Large intestine (tissue), 3 donors: ENCODE measurements at regions not wholly inside any gene's neighbourhood (a gene's known extent, or its start where the extent isn't known, plus 50 kb on each side); places are given as distances from the start of the nearest gene placed in this dataset.

Source experiments
- DNase-seq, 2 donors: peaks; one replicate each; pipeline versions ENCODE4 v3.0.0 to v3.0.0-alpha.2; 2013
- H3K27ac ChIP-seq: one replicate; pipeline ENCODE4 v1.5.1; 2013; ENCODE audit warnings: low read length
- H3K27me3 ChIP-seq: 2 replicates; pipeline ENCODE4 v1.6.1; 2013; ENCODE audit warnings: low read length; ENCODE audit not compliant: control insufficient read depth, insufficient read depth
- H3K36me3 ChIP-seq: 2 replicates; pipeline ENCODE4 v1.6.1; 2013; ENCODE audit warnings: low read length; ENCODE audit not compliant: control insufficient read depth, insufficient read depth
- H3K4me1 ChIP-seq: one replicate; pipeline ENCODE4 v1.6.1; 2013; ENCODE audit warnings: low read length; ENCODE audit not compliant: control insufficient read depth, insufficient read depth
- H3K4me3 ChIP-seq: one replicate; pipeline ENCODE4 v1.5.1; 2013; ENCODE audit warnings: low read length
- H3K9me3 ChIP-seq: one replicate; pipeline ENCODE4 v1.6.1; 2013; ENCODE audit warnings: mild to moderate bottlenecking, low read depth, low read length, moderate library complexity; ENCODE audit not compliant: control insufficient read depth
- WGBS: methylation state at CpG from one replicate; pipeline ENCODE4 v1.1.5; 2013; ENCODE audit warnings: low lambda C conversion rate; ENCODE audit not compliant: insufficient coverage; 5-methylcytosine and 5-hydroxymethylcytosine counted together

DNA sequence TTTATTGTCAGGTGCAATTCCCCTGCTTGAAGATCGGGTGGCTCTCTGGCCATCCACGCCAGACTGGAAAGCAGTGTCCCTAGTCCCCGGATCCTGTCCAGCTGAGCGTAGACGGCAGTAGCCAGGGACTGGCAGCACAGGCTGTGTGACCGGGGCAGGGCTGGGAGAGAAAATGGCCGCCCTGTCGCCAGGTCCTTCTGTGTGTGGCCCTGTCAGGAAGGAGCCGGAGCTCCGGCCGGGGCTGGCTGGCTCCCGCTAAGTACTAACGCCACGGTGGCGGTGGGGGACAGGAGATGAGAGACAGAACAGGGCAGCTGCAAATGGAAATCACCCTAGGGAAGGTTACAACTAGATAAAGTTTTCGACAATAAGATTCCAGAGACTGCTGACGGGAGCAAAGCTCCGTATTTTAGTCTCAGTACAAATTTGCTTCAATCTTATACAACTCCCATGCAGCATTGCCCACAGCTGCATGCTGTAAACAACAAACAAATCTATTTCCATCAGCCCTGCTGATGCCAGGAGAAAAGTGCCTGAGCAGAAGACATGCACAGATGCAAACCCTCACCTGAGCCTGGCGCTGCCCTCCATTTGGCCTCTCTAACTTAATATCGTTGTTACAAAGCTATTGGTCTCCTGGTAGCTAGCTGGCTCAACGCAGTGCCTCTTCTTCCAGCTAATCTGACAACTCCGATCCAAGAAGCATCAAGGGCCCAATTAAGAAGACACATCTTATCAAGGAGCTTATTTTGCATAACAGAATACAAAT, 253.0 kb downstream of the TSHZ3 start:
- WGBS = 80% methylated on average over 1 of the region's 22 CpGs
- H3K9me3 ChIP-seq = no peaks in the 10 kb centered on the region
- no peaks in the 10 kb centered on the region for H3K27me3 ChIP-seq

DNA sequence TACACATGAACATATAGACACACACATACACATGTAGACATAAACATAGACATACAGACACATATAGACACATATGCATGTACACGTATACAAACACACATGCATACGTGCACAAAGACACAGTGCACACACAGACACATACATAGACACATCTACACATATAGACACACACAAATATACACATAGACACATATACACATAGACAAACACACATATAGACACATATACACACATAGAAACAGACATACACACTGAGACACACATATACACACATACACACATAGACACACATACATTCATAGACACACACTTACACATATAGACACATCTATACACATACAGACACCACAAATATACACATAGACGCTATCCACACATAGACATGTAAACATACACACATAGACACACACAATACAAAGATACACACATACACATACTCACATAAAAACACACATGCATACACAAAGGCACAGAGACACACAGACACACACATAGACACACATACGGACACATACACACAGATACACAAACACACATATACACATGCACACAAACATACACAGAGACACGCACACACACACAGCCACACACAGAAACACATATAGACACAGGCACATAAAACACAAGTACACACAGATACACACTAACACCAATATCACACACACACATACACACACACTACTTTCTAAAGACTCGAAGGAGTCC, 254.0 kb downstream of the TSHZ3 start:
- H3K4me1 ChIP-seq = no peaks in the 10 kb centered on the region
- no peak for DNase-seq
- no peak overlapping the region for H3K4me3 ChIP-seq
- no peaks in the 10 kb centered on the region for H3K27me3 ChIP-seq
- H3K36me3 ChIP-seq = no peaks in the 10 kb centered on the region
- no CpG with 5 or more reads among the region's 6 CpGs for WGBS
- H3K9me3 ChIP-seq = no peaks in the 10 kb centered on the region
- no peak overlapping the region for H3K27ac ChIP-seq

More for the DNA sequence above, 253.0 kb downstream of the TSHZ3 start:
- no peaks in the 10 kb centered on the region for H3K36me3 ChIP-seq
- H3K27ac ChIP-seq = no peak overlapping the region
- no peak for DNase-seq
- no peak overlapping the region for H3K4me3 ChIP-seq
- no peaks in the 10 kb centered on the region for H3K4me1 ChIP-seq

DNA sequence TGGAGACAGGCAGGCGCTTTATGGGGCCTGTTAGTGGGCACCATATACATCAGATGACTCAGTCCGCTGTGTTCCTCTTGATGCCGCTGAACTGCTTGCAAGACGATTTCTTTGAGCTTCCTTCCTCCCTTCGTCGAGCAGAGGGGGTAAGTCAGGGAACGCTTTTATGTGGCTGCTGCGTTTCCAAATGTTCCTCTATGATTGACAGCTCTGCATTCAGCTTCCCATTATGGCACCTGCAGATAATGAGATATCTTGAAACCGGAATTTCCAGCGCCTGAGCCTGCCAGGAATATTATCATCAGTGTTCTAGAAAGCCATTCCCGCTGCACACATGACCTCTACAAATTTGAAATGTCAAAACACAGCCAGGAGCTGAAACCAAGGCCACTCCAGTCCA, 257.0 kb downstream of the TSHZ3 start:
- Histone ChIP-seq H3K27ac (no peak overlapping the region), H3K27me3 (no peaks in the 10 kb centered on the region), H3K4me3 (no peak overlapping the region), H3K36me3 (no peaks in the 10 kb centered on the region), H3K4me1 (no peaks in the 10 kb centered on the region), H3K9me3 (no peaks in the 10 kb centered on the region)
- no peak for DNase-seq
- WGBS = 20% methylated on average over 1 of the region's 11 CpGs

DNA sequence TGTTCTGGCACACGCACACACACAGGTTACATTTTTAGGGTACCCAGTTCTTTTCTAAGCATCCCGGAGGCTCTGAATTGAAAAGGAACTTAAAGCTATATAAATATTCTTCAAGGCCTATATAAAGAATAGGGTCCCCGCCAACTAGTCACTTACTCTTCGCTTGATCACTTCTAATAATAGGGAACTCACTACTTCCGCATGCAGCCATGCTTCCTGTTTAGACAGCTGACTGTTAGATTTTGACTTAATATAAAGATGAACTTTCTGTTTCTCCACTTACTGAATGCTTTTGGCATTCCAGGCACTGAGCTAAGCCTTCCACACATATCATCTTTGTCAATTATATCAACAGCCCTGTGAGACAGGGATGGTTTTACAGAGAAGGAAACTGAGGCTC, 259.6 kb downstream of the TSHZ3 start:
- Histone ChIP-seq H3K36me3 (no peaks in the 10 kb centered on the region), H3K4me3 (no peak overlapping the region), H3K27me3 (no peaks in the 10 kb centered on the region), H3K9me3 (no peaks in the 10 kb centered on the region), H3K4me1 (no peaks in the 10 kb centered on the region), H3K27ac (no peak overlapping the region)
- DNase-seq = no peak
- 100% methylated on average over 2 of the region's 5 CpGs for WGBS

DNA sequence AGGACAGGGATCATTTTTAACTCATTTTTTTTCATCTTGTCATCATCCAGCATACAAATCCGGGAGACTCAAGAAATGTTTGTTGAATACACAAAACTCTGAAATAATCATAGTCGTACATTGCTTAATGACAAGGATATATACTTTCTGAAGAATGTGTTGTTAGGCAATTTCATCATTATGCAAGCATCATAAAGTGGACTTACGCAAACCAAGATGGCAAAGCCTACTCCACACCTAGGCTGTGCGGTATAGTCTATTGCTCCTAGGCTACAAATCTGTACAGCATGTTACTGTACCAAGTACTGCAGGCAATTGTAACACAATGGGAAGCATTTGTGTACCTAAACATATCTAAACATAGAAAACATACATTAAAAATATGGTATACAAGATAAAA, 264.1 kb downstream of the TSHZ3 start:
- DNase-seq = no peak
- Histone ChIP-seq H3K27me3 (no peaks in the 10 kb centered on the region), H3K9me3 (no peaks in the 10 kb centered on the region), H3K36me3 (no peaks in the 10 kb centered on the region), H3K27ac (no peak overlapping the region), H3K4me1 (no peaks in the 10 kb centered on the region), H3K4me3 (no peak overlapping the region)
- no CpG with 5 or more reads among the region's 4 CpGs for WGBS

DNA sequence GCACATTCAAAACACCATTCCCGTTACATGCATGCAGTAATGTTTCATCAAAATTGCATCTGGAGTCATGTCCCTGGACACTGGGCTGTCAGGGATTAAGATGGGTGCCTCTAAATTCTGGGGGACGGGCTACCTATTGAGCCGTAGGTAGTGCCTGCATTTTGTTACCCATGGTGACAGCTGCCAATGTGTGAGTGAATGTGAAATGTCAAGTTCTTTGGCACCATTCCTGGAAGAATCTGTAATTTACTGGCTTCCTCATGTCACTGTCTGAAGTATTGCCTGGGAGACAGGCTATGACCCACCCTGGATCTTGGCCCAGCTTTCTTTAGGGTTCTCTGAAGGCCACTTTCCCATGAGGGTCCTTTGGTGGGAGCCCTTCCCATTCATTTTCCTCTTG, 266.1 kb downstream of the TSHZ3 start:
- Histone ChIP-seq H3K36me3 (no peaks in the 10 kb centered on the region), H3K4me1 (no peaks in the 10 kb centered on the region), H3K27me3 (no peaks in the 10 kb centered on the region), H3K4me3 (no peak overlapping the region), H3K9me3 (no peaks in the 10 kb centered on the region), H3K27ac (no peak overlapping the region)
- no peak for DNase-seq
- no CpG with 5 or more reads among the region's 3 CpGs for WGBS

DNA sequence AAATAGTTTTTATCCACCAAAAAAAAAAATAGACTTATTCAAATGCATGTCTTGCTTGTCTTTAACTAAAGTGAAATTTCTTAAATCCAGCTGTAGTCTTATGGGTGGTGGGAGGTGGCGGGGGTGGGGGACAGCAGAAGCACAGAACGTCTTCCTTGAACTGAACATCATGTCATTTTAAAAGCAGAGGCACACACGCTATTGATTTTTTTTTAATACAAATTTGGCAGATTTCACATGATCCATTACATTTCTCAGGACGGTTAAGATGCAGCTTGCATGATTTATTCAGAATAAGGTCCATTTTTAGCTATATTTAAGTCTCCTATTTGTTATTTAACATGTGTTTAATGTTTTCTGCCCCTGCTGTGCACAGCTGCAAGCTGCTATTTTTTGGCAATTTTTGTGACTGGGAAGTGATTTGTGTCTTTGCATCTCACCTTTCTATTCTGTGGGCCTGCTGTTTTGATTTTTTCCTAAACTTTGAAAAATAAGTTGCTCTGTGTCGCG, 274.0 kb downstream of the TSHZ3 start:
- DNase-seq = no peak
- H3K9me3 ChIP-seq = no peaks in the 10 kb centered on the region
- H3K27me3 ChIP-seq = no peaks in the 10 kb centered on the region
- no peak overlapping the region for H3K27ac ChIP-seq
- no peaks in the 10 kb centered on the region for H3K36me3 ChIP-seq
- no peak overlapping the region for H3K4me3 ChIP-seq
- H3K4me1 ChIP-seq = peaks cover 3% of the 10 kb centered on the region
- WGBS = 74% methylated on average over 2 of the region's 6 CpGs

DNA sequence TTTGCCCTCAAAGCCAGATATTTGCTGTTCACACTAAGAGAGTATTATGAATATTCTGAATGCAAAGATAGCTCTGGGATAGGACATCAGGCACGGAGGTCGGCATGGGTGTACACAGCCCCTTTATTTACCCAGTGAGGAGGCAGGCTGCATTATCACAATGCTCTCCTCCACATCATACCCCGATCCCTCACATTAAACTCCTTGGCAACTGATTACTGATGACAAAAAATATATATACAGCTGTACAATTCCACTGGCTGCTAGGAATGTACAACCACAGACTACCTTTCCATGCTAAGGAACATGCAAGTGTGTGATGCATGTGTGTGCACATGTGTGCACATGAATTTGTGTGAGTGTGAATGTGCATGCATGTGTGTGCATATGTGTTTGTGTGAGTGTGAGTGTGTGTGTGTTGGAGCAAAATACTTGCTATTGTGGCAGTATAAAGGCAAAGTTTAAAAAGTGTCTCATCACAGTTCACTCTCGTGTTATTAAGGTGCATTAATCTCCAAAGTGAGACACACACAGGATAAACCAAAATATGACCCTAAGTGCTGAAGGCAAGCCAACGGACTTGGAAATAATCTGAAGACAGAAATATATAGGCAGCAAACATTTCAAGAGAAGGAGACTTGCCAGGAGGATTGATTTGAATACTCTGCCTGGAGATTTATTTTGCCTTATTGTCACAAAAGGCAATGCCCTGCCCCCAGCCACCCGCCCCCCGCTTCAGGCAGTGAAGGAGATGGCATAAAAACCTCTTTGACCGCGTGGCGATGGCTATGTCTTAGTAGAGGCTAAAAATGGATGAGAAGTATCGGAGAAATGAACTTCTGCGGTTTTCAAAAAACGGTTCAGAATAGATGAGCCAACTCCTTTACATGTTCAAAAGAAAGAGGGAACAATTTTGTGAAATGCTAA, 274.8 kb downstream of the TSHZ3 start:
- 64% methylated on average over 7 of the region's 13 CpGs for WGBS
- H3K27ac ChIP-seq = no peak overlapping the region
- DNase-seq = no peak
- H3K36me3 ChIP-seq = no peaks in the 10 kb centered on the region
- no peaks in the 10 kb centered on the region for H3K9me3 ChIP-seq
- peaks cover 3% of the 10 kb centered on the region for H3K4me1 ChIP-seq
- H3K27me3 ChIP-seq = no peaks in the 10 kb centered on the region
- no peak overlapping the region for H3K4me3 ChIP-seq

DNA sequence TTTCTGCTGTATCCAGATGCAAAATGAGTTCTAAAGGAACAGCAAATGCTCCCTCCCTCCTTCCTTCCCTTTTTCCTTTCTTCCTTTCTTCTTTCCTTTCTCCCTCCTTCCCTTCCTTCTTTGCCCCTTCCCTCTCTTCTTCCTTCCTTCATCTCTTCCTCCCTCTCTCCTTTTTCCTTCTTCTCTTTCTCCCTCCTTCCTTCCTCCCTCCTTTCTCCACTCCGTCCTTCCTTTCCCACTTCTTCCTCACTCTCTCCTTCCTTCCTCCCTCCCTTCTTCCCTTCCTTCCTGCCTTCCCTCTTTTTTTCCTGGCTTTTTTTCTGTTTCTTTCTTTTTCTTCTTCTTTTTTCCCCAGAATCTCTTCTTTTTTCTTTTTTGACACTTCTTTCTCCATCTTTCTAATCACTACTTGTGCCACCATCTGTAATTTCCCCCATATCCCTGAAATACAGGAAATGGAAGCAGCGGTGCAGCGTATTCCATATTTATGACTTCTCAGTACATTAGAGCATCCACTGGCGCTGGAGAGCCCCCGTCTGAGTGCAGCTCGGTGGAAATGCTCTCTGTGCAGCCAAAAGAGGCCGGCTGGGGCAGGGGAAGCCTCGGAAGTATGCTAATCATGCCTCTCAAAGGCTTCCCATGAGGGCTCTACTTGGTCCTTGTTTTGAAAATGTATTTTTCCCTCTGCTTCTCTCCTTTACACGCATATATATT, 275.6 kb downstream of the TSHZ3 start:
- no peak overlapping the region for H3K27ac ChIP-seq
- H3K4me3 ChIP-seq = no peak overlapping the region
- H3K9me3 ChIP-seq = no peaks in the 10 kb centered on the region
- H3K27me3 ChIP-seq = no peaks in the 10 kb centered on the region
- peaks cover 3% of the 10 kb centered on the region for H3K4me1 ChIP-seq
- no peaks in the 10 kb centered on the region for H3K36me3 ChIP-seq
- DNase-seq = no peak
- 44% methylated on average over 3 of the region's 9 CpGs for WGBS

DNA sequence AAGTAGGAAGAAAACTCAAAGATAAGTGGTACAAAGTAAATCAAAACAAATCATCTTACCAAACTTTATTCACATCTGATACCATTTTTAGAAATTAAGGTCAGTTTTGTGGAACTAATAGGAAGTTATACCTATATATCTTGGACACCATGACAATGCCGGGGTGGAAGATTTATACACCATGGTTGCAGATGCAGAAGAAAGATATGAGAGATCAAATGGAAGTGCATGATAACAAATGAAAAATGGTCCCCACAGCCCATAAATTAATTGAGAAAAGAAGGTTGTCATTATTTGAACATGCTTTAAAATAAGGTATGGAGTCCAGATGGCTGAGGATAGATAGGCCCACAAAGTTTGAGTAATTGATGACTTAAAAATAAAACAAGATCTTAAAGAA, 276.8 kb downstream of the TSHZ3 start:
- Histone ChIP-seq H3K36me3 (no peaks in the 10 kb centered on the region), H3K4me3 (no peak overlapping the region), H3K27ac (no peak overlapping the region), H3K4me1 (peaks cover 3% of the 10 kb centered on the region), H3K27me3 (no peaks in the 10 kb centered on the region), H3K9me3 (no peaks in the 10 kb centered on the region)
- WGBS = no CpG with 5 or more reads among the region's 1 CpG
- no peak for DNase-seq
